ENCODE measurements at regions not wholly inside any gene's neighbourhood (a gene's known extent, or its start where the extent isn't known, plus 50 kb on each side); places are given as distances from the start of the nearest gene placed in this dataset.

DNA sequence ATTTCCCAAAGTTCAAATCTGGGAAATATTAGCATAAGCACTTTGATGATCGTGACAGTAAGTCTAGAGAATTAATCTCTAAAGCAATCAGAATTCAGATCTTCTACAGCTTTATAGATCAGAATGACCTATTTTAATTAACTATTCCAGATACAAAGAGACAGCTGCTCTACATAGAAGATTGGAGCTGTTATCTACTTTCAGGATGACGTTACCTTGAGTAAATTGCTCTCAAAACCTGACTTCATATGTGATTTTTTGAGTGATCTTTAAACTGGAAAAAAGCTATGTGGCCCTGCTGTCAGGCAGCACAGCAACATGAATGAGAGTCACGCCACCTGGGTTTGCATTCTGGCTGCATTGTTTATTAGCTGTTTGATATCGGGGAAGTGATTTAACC is 259.9 kb upstream of the CDH6 start:
- H3K4me3 ChIP-seq (ENCODE audit: low read length), result no peak overlapping the region
- H3K27me3 ChIP-seq (ENCODE audit: insufficient read depth, low read length), result no peaks in the 10 kb centered on the region
- no peaks in the 10 kb centered on the region for H3K36me3 ChIP-seq (ENCODE audit: insufficient read depth, low read length)
- H2AFZ ChIP-seq (ENCODE audit: low read depth, low read length), result no peak overlapping the region
- H3K4me1 ChIP-seq (ENCODE audit: insufficient read depth, low read length), result peaks cover 26% of the 10 kb centered on the region
- H3K9me3 ChIP-seq (ENCODE audit: low read length), result no peaks in the 10 kb centered on the region

DNA sequence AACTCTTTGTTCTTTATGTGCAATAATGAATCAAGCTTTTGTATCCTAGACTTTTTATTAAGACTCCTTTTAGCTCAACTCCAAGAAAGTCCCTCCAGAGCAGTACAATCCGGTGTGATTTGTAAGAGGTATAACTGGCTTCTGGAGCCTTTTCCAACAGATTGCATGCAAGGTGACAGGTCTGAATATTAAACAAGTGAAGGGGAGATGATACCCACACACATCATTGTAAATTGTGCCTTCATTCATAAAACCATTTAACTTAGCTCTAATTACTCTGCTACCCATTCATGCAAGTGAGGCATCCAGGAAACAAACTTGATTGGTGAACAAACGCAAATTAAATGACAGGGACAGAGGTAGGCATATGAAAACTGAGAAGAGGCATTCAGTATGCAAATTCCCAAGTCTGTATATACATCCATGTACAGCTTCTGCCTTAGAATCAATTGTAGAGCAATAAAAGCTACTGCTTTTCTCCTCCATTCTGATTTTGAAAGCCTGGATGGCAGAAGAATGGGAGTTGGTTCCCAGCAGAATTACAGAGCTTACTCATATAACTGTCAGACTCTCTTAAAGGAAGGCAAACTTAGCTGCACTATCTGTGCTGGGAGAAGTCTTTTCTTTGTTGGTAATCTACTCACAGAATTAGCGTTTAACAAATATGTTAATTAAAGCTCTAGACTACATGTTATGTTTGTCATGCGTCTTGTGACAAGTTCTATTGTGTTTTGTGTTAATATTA is 261.0 kb upstream of the CDH6 start:
- H3K27me3 ChIP-seq (ENCODE audit: insufficient read depth, low read length), result no peaks in the 10 kb centered on the region
- H3K4me3 ChIP-seq (ENCODE audit: low read length), result no peak overlapping the region
- peak overlapping the region; percentile 68 for H2AFZ ChIP-seq (ENCODE audit: low read depth, low read length)
- H3K4me1 ChIP-seq (ENCODE audit: insufficient read depth, low read length), result peaks cover 26% of the 10 kb centered on the region
- no peaks in the 10 kb centered on the region for H3K9me3 ChIP-seq (ENCODE audit: low read length)
- no peaks in the 10 kb centered on the region for H3K36me3 ChIP-seq (ENCODE audit: insufficient read depth, low read length)

- H3K4me1 ChIP-seq (ENCODE audit: insufficient read depth, low read length), result peaks cover 26% of the 10 kb centered on the region
- H3K27me3 ChIP-seq (ENCODE audit: insufficient read depth, low read length), result no peaks in the 10 kb centered on the region
- H3K9me3 ChIP-seq (ENCODE audit: low read length), result no peaks in the 10 kb centered on the region
- H3K36me3 ChIP-seq (ENCODE audit: insufficient read depth, low read length), result no peaks in the 10 kb centered on the region
- H3K4me3 ChIP-seq (ENCODE audit: low read length), result no peak overlapping the region
- H2AFZ ChIP-seq (ENCODE audit: low read depth, low read length), result no peak overlapping the region
Observed at GRCh38 chr5:30930736-30931135, 262.8 kb upstream of the CDH6 start.

DNA sequence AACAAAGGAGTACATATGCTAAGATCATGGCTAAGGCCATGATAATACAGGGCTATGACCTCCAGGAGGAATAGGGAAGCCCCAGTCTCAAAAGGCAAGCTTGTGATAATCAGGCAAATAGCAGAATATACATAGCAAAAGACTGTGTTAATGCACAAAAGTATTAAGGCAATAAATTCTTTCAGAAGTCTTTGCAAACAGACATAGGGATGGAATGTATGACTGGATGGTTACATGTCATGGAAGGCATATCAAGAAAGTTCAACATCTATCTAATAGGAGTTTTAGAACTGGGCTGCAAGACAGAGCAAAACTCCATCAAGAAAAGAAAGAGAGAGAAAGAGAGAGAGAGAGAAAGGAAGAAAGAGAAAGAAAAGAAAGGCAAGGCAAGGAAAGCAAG is 264.5 kb upstream of the CDH6 start:
- Histone ChIP-seq H3K4me1 (ENCODE audit: insufficient read depth, low read length) (peaks cover 26% of the 10 kb centered on the region), H3K4me3 (ENCODE audit: low read length) (no peak overlapping the region), H3K9me3 (ENCODE audit: low read length) (no peaks in the 10 kb centered on the region), H3K27me3 (ENCODE audit: insufficient read depth, low read length) (no peaks in the 10 kb centered on the region), H3K36me3 (ENCODE audit: insufficient read depth, low read length) (no peaks in the 10 kb centered on the region), H2AFZ (ENCODE audit: low read depth, low read length) (no peak overlapping the region)

- Histone ChIP-seq H3K36me3 (ENCODE audit: insufficient read depth, low read length) (no peaks in the 10 kb centered on the region), H3K27me3 (ENCODE audit: insufficient read depth, low read length) (no peaks in the 10 kb centered on the region), H3K4me3 (ENCODE audit: low read length) (no peak overlapping the region)
Observed at GRCh38 chr5:30926218-30926617, 267.3 kb upstream of the CDH6 start.

DNA sequence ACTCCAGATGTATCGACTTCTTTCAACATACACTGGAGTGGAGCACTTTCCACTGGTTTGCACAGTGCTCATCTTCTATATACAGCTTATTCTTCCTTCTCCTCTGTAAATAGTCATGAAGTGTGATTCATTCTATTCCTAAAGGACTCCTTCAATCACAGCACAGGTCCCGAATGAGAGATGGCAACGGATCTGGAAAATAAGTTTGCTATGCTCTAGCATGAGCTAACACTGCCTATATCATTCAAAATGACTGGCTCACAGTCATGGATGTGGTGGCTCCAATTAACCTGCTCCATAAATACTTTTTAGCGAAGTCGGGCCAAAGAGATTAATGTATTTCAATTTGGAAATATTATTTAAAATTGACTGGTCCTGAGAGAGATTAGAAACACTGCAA is 272.1 kb upstream of the CDH6 start:
- H3K4me3 ChIP-seq (ENCODE audit: low read length), result no peak overlapping the region
- H3K4me1 ChIP-seq (ENCODE audit: insufficient read depth, low read length), result peaks cover 6% of the 10 kb centered on the region
- no peak overlapping the region for H2AFZ ChIP-seq (ENCODE audit: low read depth, low read length)
- no peaks in the 10 kb centered on the region for H3K27me3 ChIP-seq (ENCODE audit: insufficient read depth, low read length)
- H3K36me3 ChIP-seq (ENCODE audit: insufficient read depth, low read length), result no peaks in the 10 kb centered on the region
- H3K9me3 ChIP-seq (ENCODE audit: low read length), result no peaks in the 10 kb centered on the region

More at GRCh38 chr5:30926218-30926617, 267.3 kb upstream of the CDH6 start:
- no peak overlapping the region for H2AFZ ChIP-seq (ENCODE audit: low read depth, low read length)
- H3K9me3 ChIP-seq (ENCODE audit: low read length), result no peaks in the 10 kb centered on the region
- peaks cover 6% of the 10 kb centered on the region for H3K4me1 ChIP-seq (ENCODE audit: insufficient read depth, low read length)

GRCh38 chr5:30918171-30918570 is 275.3 kb upstream of the CDH6 start:
- Histone ChIP-seq H2AFZ (ENCODE audit: low read depth, low read length) (no peak overlapping the region), H3K4me3 (ENCODE audit: low read length) (no peak overlapping the region), H3K9me3 (ENCODE audit: low read length) (no peaks in the 10 kb centered on the region), H3K27me3 (ENCODE audit: insufficient read depth, low read length) (no peaks in the 10 kb centered on the region), H3K36me3 (ENCODE audit: insufficient read depth, low read length) (no peaks in the 10 kb centered on the region), H3K4me1 (ENCODE audit: insufficient read depth, low read length) (no peaks in the 10 kb centered on the region)

DNA sequence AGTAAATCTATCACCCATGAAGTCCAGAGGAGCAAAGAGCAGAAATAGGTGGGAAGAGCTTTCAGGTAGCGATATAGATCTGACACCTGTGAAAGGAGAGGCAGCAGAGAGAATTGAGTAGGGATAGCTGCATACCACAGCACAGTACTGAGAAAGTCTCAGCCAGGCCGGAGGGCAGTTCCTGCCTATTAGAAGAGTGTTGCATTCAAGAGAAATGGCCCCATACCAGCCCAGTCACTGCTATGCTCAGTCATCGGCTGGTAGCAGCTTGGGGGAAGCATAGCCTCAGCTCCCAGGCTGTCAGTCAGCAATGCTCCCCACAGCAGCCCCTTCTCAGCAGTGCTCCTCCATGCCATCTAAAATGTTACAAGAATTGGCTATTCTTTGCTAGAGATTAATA is 285.1 kb upstream of the CDH6 start:
- Histone ChIP-seq H2AFZ (ENCODE audit: low read depth, low read length) (no peak overlapping the region), H3K4me3 (ENCODE audit: low read length) (no peak overlapping the region), H3K36me3 (ENCODE audit: insufficient read depth, low read length) (no peaks in the 10 kb centered on the region), H3K27me3 (ENCODE audit: insufficient read depth, low read length) (no peaks in the 10 kb centered on the region), H3K9me3 (ENCODE audit: low read length) (no peaks in the 10 kb centered on the region), H3K4me1 (ENCODE audit: insufficient read depth, low read length) (no peaks in the 10 kb centered on the region)

GRCh38 chr5:30900367-30900766 is 293.1 kb upstream of the CDH6 start:
- Histone ChIP-seq H2AFZ (ENCODE audit: low read depth, low read length) (no peak overlapping the region), H3K27me3 (ENCODE audit: insufficient read depth, low read length) (no peaks in the 10 kb centered on the region), H3K36me3 (ENCODE audit: insufficient read depth, low read length) (no peaks in the 10 kb centered on the region), H3K4me3 (ENCODE audit: low read length) (no peak overlapping the region), H3K4me1 (ENCODE audit: insufficient read depth, low read length) (no peaks in the 10 kb centered on the region), H3K9me3 (ENCODE audit: low read length) (no peaks in the 10 kb centered on the region)

- Histone ChIP-seq H3K4me3 (ENCODE audit: low read length) (no peak overlapping the region), H3K4me1 (ENCODE audit: insufficient read depth, low read length) (no peaks in the 10 kb centered on the region), H3K36me3 (ENCODE audit: insufficient read depth, low read length) (no peaks in the 10 kb centered on the region), H3K27me3 (ENCODE audit: insufficient read depth, low read length) (no peaks in the 10 kb centered on the region), H3K9me3 (ENCODE audit: low read length) (no peaks in the 10 kb centered on the region), H2AFZ (ENCODE audit: low read depth, low read length) (no peak overlapping the region)
Observed at GRCh38 chr5:30894811-30895210, 298.7 kb upstream of the CDH6 start.

DNA sequence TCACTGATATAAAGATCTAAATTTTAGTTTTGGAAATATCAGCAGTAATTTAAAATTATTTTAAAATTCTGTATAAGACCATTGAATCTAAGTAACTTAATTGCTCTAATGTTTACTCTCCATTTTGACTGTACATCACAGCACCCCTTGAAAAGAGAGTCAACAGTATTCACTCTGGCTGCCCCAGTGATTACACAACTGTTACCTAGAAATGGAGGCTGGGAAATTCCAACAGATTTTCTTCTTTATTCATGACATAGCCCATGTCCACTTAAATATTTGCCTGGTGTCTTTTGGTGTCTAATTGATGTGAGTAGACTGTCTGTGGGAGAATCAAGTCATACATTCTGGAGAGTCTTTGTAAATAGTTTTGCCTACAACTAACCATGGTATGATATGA is 301.8 kb upstream of the CDH6 start:
- Histone ChIP-seq H3K27me3 (ENCODE audit: insufficient read depth, low read length) (no peaks in the 10 kb centered on the region), H3K9me3 (ENCODE audit: low read length) (no peaks in the 10 kb centered on the region), H3K36me3 (ENCODE audit: insufficient read depth, low read length) (no peaks in the 10 kb centered on the region), H3K4me3 (ENCODE audit: low read length) (no peak overlapping the region), H2AFZ (ENCODE audit: low read depth, low read length) (no peak overlapping the region), H3K4me1 (ENCODE audit: insufficient read depth, low read length) (no peaks in the 10 kb centered on the region)

DNA sequence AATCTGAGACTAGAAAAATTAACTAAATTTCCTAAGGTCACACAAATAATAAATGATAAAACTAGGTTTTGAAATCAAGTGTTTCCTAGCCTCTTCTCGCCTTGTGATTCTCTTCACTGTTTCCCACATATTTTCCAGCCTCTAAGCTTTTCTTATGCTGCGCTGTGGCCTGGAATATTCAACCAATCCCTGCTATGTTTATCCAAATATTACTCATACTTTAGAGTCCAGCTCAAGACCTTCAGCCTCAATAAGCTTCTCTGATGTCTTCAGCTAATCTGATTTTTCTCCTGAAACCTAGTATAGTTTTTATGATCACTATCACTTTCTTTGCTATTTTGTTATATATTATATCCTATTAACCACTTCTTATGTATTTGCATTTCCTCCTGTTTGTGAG is 303.1 kb upstream of the CDH6 start:
- Histone ChIP-seq H2AFZ (ENCODE audit: low read depth, low read length) (no peak overlapping the region), H3K36me3 (ENCODE audit: insufficient read depth, low read length) (no peaks in the 10 kb centered on the region), H3K4me1 (ENCODE audit: insufficient read depth, low read length) (no peaks in the 10 kb centered on the region), H3K9me3 (ENCODE audit: low read length) (no peaks in the 10 kb centered on the region), H3K4me3 (ENCODE audit: low read length) (no peak overlapping the region), H3K27me3 (ENCODE audit: insufficient read depth, low read length) (no peaks in the 10 kb centered on the region)

DNA sequence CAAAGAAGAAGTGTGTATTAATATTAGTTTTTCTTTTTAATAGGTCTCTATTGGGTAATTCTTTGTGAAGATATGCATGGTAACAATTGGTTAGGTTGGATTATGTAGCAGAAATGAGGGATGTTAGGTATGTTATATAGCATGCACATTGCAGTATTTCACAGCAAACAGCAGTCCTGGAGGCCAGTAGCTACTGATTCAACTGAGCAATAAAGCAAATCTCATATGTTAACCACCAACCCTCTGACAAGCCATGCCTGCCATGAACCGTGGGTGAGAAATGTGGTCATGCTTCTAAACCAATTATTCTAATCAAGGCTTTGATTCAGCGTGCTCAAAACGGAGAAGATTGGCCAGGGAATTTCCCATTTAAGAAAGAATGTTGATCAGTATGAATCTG is 313.0 kb upstream of the CDH6 start:
- Histone ChIP-seq H3K27me3 (ENCODE audit: insufficient read depth, low read length) (no peaks in the 10 kb centered on the region), H3K4me1 (ENCODE audit: insufficient read depth, low read length) (no peaks in the 10 kb centered on the region), H3K4me3 (ENCODE audit: low read length) (no peak overlapping the region), H3K9me3 (ENCODE audit: low read length) (no peaks in the 10 kb centered on the region), H3K36me3 (ENCODE audit: insufficient read depth, low read length) (no peaks in the 10 kb centered on the region), H2AFZ (ENCODE audit: low read depth, low read length) (no peak overlapping the region)

- Histone ChIP-seq H3K4me1 (ENCODE audit: insufficient read depth, low read length) (no peaks in the 10 kb centered on the region), H3K27me3 (ENCODE audit: insufficient read depth, low read length) (no peaks in the 10 kb centered on the region), H2AFZ (ENCODE audit: low read depth, low read length) (no peak overlapping the region), H3K4me3 (ENCODE audit: low read length) (no peak overlapping the region), H3K36me3 (ENCODE audit: insufficient read depth, low read length) (no peaks in the 10 kb centered on the region), H3K9me3 (ENCODE audit: low read length) (no peaks in the 10 kb centered on the region)
Observed at GRCh38 chr5:30879887-30880286, 313.6 kb upstream of the CDH6 start.

Measured in neuron (in vitro differentiated cells).